ENCODE measurements at regions not wholly inside any gene's neighbourhood (a gene's known extent, or its start where the extent isn't known, plus 50 kb on each side); places are given as distances from the start of the nearest gene placed in this dataset.

DNA sequence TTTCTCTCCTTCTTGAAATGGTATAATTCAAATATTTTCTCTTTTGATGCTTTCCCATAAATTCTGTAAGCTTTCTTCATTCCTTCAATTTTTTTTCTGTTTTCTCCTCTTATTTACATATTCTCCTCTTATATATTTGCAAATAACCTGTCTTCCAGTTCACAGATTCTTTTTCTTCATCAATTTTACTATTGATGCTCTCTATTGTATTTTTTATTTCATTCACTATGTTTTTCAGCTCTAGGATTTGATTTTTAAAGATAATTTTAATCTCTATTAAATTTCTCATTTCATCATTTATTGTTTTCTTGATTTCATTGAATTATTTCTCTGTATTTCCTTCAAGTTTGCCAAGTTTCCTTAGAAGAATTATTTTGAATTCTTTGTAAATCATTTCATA is 54.0 kb upstream of the PRPS1L1 start:
- DNase-seq (ENCODE audit: low spot score) (no peak), FAIRE-seq (no peak)

DNA sequence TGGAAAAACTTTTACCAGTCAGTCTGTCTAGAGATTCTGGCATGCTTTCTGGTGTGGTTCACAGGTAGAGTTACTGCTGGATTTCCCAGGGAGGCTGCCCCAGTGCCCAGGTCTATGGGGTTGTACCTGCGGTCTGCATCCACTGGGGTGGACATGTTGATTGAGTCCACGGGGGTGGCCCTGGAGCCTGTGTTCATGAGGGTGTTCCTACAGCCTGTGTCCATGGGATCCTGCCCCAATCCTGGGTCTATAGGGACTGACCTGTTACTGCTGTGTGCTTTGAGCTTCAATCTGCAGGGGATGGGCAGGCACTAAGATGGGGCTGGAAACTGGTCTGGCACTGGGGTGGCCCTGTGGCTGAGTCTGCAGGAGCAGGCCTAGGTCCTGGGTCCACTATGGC is 54.5 kb upstream of the PRPS1L1 start:
- FAIRE-seq (no peak), DNase-seq (ENCODE audit: low spot score) (no peak)

- FAIRE-seq: no peak
- peak; percentile 58 for DNase-seq (ENCODE audit: low spot score)
These were observed 58.7 kb upstream of the PRPS1L1 start for GRCh38 chr7:18086165-18087025.

DNA sequence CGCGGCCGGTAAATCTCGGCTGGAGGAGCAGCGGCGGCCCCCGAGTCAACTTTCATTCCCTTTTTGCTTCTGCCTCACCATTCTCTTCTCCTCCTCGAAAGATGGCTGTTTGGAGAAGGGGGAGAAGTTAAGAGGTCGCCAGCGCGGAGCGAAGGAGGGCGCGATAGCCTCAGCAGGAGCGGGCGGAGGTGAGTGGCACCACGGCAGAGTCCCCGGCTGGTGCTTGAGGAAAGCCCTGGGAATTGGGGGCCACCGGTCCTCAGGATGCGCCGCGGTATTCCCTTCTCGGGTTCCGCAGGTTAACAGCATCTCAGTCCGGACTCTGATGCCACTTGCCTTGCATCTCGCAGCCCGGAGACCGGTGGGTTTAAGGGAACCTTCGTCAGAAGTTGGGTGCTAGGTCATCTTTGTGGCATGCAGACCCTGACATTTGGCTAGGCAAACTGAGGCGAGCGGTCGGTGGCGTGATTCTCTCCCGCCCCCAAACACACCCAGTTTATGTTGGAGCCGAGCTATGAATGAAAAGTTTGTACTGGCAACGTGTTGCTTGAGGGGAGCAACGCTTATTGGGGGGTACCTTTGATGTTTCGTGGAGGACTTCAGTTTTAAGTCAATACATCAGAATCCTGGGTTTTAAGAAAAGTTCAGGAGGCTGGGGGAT is 59.5 kb upstream of the PRPS1L1 start:
- no peak for FAIRE-seq
- no peak for DNase-seq (ENCODE audit: low spot score)

- peak; percentile 9 for DNase-seq (ENCODE audit: low spot score)
- no peak for FAIRE-seq
These were observed 60.0 kb upstream of the PRPS1L1 start for GRCh38 chr7:18087687-18088078.

DNA sequence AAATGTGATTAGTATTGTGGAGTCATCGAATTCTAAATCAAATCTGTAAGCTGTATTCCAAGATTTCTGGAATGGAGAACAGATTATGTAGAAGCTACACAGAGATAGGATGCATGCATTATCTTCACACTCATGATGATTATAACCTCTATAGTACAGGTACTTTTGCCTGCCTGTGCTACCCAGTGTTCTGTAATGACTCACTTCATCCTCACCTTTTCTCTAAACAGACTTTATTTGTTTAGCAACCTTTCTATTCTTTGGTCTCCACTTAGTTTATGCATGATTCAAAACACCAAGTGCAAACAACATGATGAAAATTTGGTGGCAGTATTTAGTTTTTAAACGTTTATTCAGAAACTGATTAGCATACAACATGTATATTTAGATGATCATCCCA is 68.4 kb upstream of the PRPS1L1 start:
- DNase-seq (ENCODE audit: low spot score) (no peak), FAIRE-seq (no peak)

- FAIRE-seq (no peak), DNase-seq (ENCODE audit: low spot score) (no peak)
These were observed 74.9 kb upstream of the PRPS1L1 start for GRCh38 chr7:18102576-18102975.

- FAIRE-seq (peak; percentile 44), DNase-seq (ENCODE audit: low spot score) (no peak)
These were observed 76.0 kb upstream of the PRPS1L1 start for GRCh38 chr7:18103436-18104218.

DNA sequence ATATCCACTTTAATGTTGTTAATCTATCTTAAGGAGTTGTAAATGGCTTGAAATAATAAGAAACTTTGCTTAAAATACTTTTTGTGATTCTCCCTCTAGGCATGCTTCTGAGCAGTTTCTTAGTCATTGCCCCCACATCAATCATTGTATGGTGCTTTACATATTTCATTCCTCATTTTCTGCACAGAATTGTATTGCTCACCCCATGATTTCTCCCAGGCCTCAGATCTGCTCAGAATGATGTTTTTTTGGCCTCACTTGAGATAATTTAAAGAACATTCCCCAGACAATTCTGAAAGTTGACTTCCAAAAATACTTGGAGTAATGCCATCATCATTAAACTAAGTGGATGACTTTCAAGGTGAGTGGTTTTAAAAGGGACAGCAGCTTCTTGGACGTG is 82.1 kb upstream of the PRPS1L1 start:
- FAIRE-seq: peak; percentile 17

GRCh38 chr7:18116661-18117060 is 89.0 kb upstream of the PRPS1L1 start:
- DNase-seq (ENCODE audit: low spot score) (no peak), FAIRE-seq (no peak)

More for the DNA sequence above, 82.1 kb upstream of the PRPS1L1 start:
- no peak for DNase-seq (ENCODE audit: low spot score)

DNA sequence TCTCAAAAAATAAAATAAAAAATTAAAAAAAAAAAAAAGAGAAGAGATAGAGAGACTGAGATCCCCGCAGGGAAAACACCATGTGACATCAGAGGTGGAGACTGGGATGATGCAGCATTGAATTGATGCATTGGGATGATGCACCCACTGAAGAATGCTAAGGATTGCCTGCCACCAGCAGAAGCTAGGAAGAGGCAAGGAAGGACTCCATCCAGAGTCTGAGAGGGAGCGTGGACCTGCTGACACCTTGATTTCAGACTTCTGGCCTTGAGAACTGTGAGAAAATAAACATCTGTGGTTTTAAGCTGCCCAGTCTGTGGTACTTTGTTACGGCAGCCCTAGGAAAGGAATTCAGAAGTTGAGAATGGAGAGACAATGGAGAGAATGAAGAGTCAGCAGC is 89.8 kb upstream of the PRPS1L1 start:
- DNase-seq (ENCODE audit: low spot score) (peak; percentile 22), FAIRE-seq (no peak)

DNA sequence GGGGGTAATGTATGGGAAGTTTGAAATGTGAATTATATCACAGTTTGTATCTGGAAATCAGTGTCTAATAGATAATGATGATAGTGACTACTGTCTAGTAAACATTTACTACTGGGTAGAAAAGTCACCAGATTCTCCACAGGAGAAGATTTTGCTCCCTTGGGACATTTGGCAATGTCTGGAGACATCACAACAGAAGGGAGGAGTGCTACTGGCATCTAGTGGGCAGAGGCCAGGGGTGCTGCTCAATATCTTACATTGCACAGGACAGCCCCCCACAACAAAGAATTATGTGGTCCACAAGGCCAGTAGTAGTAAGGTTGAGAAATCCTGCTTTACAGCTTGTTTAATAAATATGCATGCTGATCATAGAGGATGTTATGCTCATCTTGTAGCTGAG is 92.3 kb upstream of the PRPS1L1 start:
- DNase-seq (ENCODE audit: low spot score) (no peak), FAIRE-seq (peak; percentile 58)

DNA sequence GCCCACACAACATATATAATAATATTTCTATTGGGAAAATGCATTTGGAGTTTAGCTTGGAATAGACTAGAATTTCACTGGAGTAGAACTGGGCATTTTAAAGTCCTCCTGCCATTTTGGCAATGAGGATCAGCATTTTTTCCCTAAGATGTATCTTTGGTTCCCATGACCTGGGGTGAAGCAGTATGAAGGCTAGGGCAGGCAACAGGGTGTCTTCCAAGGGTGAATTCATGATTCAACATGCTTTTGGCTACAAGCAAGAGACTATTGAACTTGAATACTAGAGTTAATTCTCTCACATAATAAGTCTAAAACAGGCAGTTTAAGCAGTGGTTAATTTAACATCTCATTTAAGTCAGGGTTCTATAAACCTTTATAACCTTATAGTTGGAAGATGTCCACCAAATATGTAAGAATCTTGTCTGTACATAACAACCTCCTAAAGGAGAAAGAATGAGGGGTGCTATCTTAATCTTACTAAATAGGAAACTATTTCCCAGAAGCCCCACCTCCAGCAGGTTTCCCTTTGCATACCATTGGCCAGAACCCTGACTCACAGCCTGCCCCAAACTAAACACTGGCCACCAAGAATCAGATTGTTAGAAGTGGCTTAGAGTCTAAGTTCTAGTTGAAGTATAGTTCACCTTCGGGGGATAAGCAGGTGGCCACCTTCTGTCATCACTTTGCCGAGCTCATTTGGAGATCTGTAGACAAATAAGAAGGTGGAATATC is 96.0 kb upstream of the PRPS1L1 start:
- DNase-seq (ENCODE audit: low spot score): no peak
- no peak for FAIRE-seq

GRCh38 chr7:18125476-18125875 is 97.8 kb upstream of the PRPS1L1 start:
- no peak for FAIRE-seq

DNA sequence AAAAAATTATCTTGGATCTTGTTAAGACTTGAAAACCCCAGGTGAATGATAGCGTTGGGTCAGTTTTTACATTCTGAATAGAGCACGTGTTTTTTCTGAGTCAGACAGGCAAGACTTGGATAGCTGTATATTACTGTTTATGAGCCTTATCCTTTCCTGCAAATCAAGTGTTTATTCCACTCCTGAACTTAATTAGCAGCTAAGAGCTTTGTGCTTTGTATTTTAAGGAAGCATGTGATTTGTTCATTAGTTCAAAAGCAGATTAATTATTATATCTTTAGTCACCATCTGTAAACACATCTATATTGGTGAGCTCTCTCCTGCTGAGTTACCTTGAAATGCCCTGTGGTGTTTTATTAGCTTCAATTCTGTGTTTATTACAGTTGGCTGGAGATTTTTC is 98.6 kb upstream of the PRPS1L1 start:
- no peak for FAIRE-seq
- DNase-seq (ENCODE audit: low spot score): no peak

More at GRCh38 chr7:18125476-18125875, 97.8 kb upstream of the PRPS1L1 start:
- no peak for DNase-seq (ENCODE audit: low spot score)

DNA sequence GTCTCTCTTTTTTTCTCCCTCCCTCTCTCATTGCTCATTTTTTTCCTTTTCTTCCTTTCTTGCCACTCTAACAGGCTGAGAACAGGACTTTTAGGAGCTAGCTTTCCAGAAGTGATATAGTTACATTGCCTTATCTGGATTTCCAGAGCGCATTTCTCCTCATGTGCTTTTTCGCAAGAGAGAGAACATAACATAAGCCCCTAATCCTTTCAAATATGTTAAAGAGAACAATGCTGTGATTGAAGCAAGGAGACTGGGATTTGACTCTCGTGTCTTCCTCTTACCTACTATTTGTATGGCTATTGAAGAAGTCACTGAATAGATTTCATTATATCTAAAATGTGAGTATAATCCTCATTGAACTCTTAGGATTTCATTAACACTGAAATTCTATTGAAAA is 101.2 kb upstream of the PRPS1L1 start:
- DNase-seq (ENCODE audit: low spot score) (no peak), FAIRE-seq (no peak)

GRCh38 chr7:18132811-18133210 is 105.2 kb upstream of the PRPS1L1 start:
- DNase-seq (ENCODE audit: low spot score): no peak
- no peak for FAIRE-seq

- DNase-seq (ENCODE audit: low spot score): no peak
- FAIRE-seq: no peak
These were observed 106.3 kb upstream of the PRPS1L1 start for GRCh38 chr7:18133921-18134320.

- FAIRE-seq: no peak
- no peak for DNase-seq (ENCODE audit: low spot score)
These were observed 113.3 kb upstream of the PRPS1L1 start for GRCh38 chr7:18140943-18141342.

GRCh38 chr7:18144166-18144565 is 116.5 kb upstream of the PRPS1L1 start:
- FAIRE-seq: no peak
- no peak for DNase-seq (ENCODE audit: low spot score)

DNA sequence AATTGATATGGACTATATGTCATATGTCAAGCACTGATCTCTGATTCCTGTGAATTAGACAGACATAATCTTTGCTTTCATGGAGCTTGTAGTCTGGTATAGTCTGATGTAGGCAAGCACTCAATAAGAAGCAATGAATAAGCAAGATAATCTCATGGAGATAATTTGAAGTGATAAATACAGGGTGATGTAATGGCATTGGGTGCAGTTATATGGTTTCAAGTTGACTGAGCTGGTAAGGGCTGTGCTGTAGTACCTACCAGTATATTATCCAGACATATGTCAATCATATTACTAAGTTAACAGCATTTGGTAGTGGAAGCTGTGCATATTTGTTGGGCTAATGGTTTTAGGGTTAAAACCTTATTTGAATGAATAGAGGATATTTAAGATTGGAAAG is 117.5 kb upstream of the PRPS1L1 start:
- no peak for FAIRE-seq
- DNase-seq (ENCODE audit: low spot score): no peak
